ENCODE measurements at regions not wholly inside any gene's neighbourhood (a gene's known extent, or its start where the extent isn't known, plus 50 kb on each side); places are given as distances from the start of the nearest gene placed in this dataset.

DNA sequence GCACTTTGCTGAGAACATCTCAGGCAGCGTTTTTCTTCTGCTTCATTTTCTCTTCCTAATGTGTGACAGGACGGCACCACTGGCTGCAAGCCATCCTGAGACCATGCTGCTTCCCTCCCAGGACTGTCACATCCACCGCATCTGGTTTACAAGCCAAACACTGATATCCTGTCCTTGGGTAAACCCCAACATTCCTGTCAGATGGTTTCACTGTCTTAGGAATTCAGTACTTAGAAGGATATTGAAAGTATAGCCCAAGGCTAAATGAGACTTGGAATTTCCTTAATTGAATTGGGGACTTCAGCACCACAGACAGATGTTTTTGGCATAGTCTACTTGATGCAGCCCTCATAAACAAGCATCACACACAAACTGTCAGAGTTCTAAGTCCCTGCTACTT, 74.2 kb upstream of the PLXNA4 start:
- Mint-ChIP-seq H3K9me3 (no peaks in the 10 kb centered on the region), H3K27me3 (peaks cover 7% of the 10 kb centered on the region), H3K27ac (no peak overlapping the region)

DNA sequence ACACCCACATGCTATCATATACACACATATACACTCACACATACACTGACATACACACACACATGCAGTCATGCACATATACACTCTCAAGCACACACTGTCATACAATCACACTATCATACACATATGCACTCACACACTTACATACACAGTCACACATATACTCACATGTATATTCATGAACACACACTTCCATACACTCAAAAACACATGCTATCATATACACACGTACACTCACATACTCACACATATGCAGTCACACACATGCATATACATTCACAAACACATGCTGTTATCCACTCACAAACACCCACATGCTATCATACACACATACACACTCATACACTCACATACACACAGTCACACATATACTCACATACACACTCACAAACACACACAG, 71.0 kb upstream of the PLXNA4 start:
- Mint-ChIP-seq H3K36me3 (no peaks in the 10 kb centered on the region), H3K27ac (no peak overlapping the region), H3K27me3 (peaks cover 3% of the 10 kb centered on the region), H3K4me1 (ENCODE audit: unreplicated experiment) (no peaks in the 10 kb centered on the region), H3K9me3 (no peaks in the 10 kb centered on the region), H3K4me3 (no peak overlapping the region)
- DNase-seq (ENCODE audit: extremely low spot score, unreplicated experiment), result no peak
- TF ChIP-seq, protein P1, sequence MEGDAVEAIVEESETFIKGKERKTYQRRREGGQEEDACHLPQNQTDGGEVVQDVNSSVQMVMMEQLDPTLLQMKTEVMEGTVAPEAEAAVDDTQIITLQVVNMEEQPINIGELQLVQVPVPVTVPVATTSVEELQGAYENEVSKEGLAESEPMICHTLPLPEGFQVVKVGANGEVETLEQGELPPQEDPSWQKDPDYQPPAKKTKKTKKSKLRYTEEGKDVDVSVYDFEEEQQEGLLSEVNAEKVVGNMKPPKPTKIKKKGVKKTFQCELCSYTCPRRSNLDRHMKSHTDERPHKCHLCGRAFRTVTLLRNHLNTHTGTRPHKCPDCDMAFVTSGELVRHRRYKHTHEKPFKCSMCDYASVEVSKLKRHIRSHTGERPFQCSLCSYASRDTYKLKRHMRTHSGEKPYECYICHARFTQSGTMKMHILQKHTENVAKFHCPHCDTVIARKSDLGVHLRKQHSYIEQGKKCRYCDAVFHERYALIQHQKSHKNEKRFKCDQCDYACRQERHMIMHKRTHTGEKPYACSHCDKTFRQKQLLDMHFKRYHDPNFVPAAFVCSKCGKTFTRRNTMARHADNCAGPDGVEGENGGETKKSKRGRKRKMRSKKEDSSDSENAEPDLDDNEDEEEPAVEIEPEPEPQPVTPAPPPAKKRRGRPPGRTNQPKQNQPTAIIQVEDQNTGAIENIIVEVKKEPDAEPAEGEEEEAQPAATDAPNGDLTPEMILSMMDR (conservative IDR thresholded peaks at IDR 0.05), result no peak

More for the DNA sequence above, 74.2 kb upstream of the PLXNA4 start:
- TF ChIP-seq, protein P1 (conservative IDR thresholded peaks at IDR 0.05), result no peak
- Mint-ChIP-seq H3K4me3 (no peak overlapping the region), H3K36me3 (no peaks in the 10 kb centered on the region), H3K4me1 (ENCODE audit: unreplicated experiment) (peaks cover 6% of the 10 kb centered on the region)
- DNase-seq (ENCODE audit: extremely low spot score, unreplicated experiment), result no peak

DNA sequence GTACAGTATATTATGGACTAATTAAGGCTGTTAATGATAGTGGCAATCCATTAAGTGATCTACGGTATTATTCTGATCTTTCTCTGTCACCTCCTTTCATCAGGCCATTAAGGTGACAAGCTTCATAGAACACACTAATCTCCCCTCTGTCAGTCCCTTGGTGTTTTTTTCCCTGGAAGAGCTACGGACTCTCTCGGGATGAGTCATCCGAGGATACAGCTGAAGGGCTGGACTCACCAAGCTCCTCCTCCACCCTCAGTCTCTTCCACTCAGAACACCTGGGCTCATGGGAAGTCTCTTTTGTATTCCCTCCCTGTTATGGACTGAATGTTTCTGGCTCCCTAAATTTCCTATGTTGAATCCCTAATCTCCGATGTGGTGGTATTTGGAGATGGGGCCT, 69.8 kb upstream of the PLXNA4 start:
- DNase-seq (ENCODE audit: extremely low spot score, unreplicated experiment), result no peak
- no peak overlapping the region for H3K27ac Mint-ChIP-seq
- H3K4me3 Mint-ChIP-seq, result no peak overlapping the region
- H3K27me3 Mint-ChIP-seq, result no peaks in the 10 kb centered on the region
- TF ChIP-seq, protein P1 (conservative IDR thresholded peaks at IDR 0.05), result no peak
- H3K36me3 Mint-ChIP-seq, result no peaks in the 10 kb centered on the region
- H3K4me1 Mint-ChIP-seq (ENCODE audit: unreplicated experiment), result no peaks in the 10 kb centered on the region
- no peaks in the 10 kb centered on the region for H3K9me3 Mint-ChIP-seq

DNA sequence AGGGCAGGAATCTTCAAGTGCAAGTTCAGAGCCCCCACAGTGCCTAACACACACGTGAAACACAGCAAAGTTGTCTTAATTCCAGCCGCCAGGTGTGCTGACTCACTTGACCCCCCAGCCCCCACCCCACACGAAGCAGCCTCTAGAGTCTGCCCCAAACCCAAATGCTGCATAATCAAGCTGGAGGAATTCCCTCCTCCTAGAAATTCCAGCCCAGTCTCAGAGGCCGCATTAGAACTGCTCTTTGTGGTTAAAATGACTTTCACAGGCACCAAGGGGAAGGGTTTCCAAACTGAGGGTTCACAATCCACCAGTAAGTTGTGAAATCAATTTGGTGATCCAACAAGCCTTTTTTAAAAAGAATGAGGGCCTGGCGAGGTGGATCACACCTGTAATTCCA, 67.0 kb upstream of the PLXNA4 start:
- H3K4me3 Mint-ChIP-seq, result no peak overlapping the region
- DNase-seq (ENCODE audit: extremely low spot score, unreplicated experiment), result no peak
- no peaks in the 10 kb centered on the region for H3K4me1 Mint-ChIP-seq (ENCODE audit: unreplicated experiment)
- no peaks in the 10 kb centered on the region for H3K27me3 Mint-ChIP-seq
- no peaks in the 10 kb centered on the region for H3K9me3 Mint-ChIP-seq
- no peak overlapping the region for H3K27ac Mint-ChIP-seq
- no peaks in the 10 kb centered on the region for H3K36me3 Mint-ChIP-seq
- TF ChIP-seq, protein P1 (conservative IDR thresholded peaks at IDR 0.05), result no peak

DNA sequence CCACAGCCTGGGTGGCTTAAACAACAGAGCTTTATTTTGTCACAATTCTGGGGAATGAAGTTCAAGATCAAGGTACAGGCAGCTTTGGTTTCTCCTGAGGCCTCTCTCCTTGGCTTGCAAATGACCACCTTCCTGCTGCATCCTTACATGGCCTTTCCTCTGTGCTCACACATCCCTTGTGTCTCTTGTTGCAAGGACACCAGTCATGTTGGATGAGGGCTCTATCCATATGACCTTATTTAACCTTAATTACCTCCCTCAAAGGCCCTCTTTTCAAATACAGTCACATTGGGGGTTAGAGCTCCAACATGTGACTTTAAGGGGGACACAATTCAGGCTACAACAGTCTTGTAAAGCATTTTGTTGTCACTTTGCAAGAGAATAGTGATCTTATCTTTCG, 65.0 kb upstream of the PLXNA4 start:
- Mint-ChIP-seq H3K36me3 (no peaks in the 10 kb centered on the region), H3K27ac (no peak overlapping the region), H3K9me3 (no peaks in the 10 kb centered on the region), H3K4me1 (ENCODE audit: unreplicated experiment) (no peaks in the 10 kb centered on the region), H3K4me3 (no peak overlapping the region), H3K27me3 (peaks cover 5% of the 10 kb centered on the region)
- no peak for DNase-seq (ENCODE audit: extremely low spot score, unreplicated experiment)
- TF ChIP-seq, protein P1 (conservative IDR thresholded peaks at IDR 0.05), result no peak

DNA sequence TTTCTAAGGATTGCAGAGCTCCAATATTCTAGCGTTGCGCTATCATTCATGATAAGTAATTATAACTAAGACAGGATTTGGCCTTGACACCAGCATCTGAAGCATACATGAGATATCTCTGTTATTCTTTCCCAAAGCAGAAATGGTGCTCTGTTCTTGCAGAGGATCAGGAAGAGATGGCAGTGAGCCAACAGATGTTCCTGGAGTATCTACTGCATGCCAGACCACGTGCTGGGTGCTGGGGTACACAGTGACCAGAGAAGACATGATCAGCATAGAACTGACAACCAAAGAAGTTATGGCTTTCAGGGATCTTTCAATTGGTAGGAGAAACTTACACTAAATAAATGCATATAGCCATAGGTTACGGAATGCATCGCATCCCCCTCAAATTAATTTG, 63.7 kb upstream of the PLXNA4 start:
- Mint-ChIP-seq H3K27me3 (peaks cover 8% of the 10 kb centered on the region), H3K27ac (no peak overlapping the region), H3K4me3 (no peak overlapping the region), H3K4me1 (ENCODE audit: unreplicated experiment) (no peaks in the 10 kb centered on the region), H3K36me3 (no peaks in the 10 kb centered on the region), H3K9me3 (no peaks in the 10 kb centered on the region)
- TF ChIP-seq, protein P1 (conservative IDR thresholded peaks at IDR 0.05), result no peak
- DNase-seq (ENCODE audit: extremely low spot score, unreplicated experiment), result no peak

Data from type B pancreatic cell (in vitro differentiated cells).